ENCODE measurements at regions not wholly inside any gene's neighbourhood (a gene's known extent, or its start where the extent isn't known, plus 50 kb on each side); places are given as distances from the start of the nearest gene placed in this dataset.

DNA sequence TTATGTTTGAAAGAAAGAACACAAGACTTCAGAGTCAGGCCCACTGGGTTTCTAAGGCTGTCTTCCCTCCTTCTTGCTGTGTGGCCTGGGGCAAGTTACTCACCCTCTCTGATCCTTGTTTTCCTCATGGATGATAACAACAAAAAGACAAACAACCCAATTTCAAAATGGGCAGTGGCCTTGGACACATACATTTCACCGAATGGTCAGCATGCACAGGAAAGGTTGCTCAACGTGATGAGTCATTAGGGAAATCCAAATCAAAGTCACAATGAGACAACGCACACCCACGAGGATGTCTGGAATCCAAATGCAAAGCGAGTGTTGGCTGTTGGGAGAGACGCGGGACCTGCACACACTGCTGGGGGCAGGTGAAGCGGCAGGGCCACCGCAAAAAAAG lies 50.8 kb upstream of the PPP2R2C start:
- Histone ChIP-seq H3K4me1 (replicated peaks in 1 of 4; ENCODE audit: control insufficient read depth in 3 of 4, insufficient read depth in 4 of 4, low read length in 3 of 4) (peaks cover 0 to 11% (median 4%) of the 10 kb centered on the region in 4 experiments; a peak in 3 of 7 replicates), H2BK20ac (ENCODE audit: low read length) (0 out of 2 replicates have a peak overlapping the region, but pooled peaks have one; percentile 21), H3K9ac (replicated peaks in 1 of 4; ENCODE audit: extremely low read depth in 1 of 4, low read depth in 3 of 4, low read length in 3 of 4) (no peak overlapping the region), H3K4me2 (ENCODE audit: insufficient read depth in 1 of 2, low read depth in 2 of 2, low read length in 2 of 2) (no peak overlapping the region), H4K8ac (ENCODE audit: extremely low read depth, insufficient read depth, low read length) (no peak overlapping the region), H3K18ac (ENCODE audit: extremely low read depth, low read length) (no peak overlapping the region), H3K14ac (ENCODE audit: insufficient read length) (no peak overlapping the region), H3K79me2 (ENCODE audit: control insufficient read depth in 1 of 2, insufficient read depth in 2 of 2, low read length in 2 of 2) (no peaks in the 10 kb centered on the region), H3K23me2 (ENCODE audit: low read depth, low read length) (no peaks in the 10 kb centered on the region), H2AFZ (ENCODE audit: low read length) (no peak overlapping the region), H4K91ac (replicated peaks; ENCODE audit: insufficient read length, low read length) (no peak overlapping the region), H3K4me3 (ENCODE audit: extremely low read depth in 1 of 4, insufficient read depth in 2 of 4, low read depth in 3 of 4, low read length in 4 of 4) (no peak overlapping the region), H2AK5ac (ENCODE audit: low read depth, low read length) (no peak overlapping the region), H3K27me3 (replicated peaks in 1 of 4; ENCODE audit: control insufficient read depth in 3 of 4, extremely low read depth in 1 of 4, insufficient read depth in 3 of 4, low read length in 3 of 4) (no peaks in the 10 kb centered on the region), H3K27ac (ENCODE audit: low read depth, low read length) (no peak overlapping the region), H2BK5ac (ENCODE audit: low read depth, low read length) (no peak overlapping the region), H2BK120ac (replicated peaks; ENCODE audit: low read depth, low read length) (no peak overlapping the region), H3K23ac (ENCODE audit: insufficient read length) (no peak overlapping the region), H3K56ac (replicated peaks; ENCODE audit: insufficient read length, low read depth, low read length) (no peak overlapping the region), H3K36me3 (ENCODE audit: control insufficient read depth in 2 of 4, insufficient read depth in 4 of 4, low read length in 3 of 4) (no peaks in the 10 kb centered on the region), H2BK12ac (ENCODE audit: low read depth, low read length) (peak overlapping the region; percentile 33; the same call in 1 of the 2 replicates), H3K9me3 (ENCODE audit: insufficient read depth in 2 of 2, low read depth in 1 of 2, low read length in 1 of 2) (no peaks in the 10 kb centered on the region), H4K20me1 (replicated peaks in 1 of 2; ENCODE audit: control insufficient read depth in 1 of 2, insufficient read depth in 2 of 2, low read length in 2 of 2) (no peaks in the 10 kb centered on the region), H3K79me1 (ENCODE audit: low read depth, low read length) (no peaks in the 10 kb centered on the region), H4K5ac (ENCODE audit: insufficient read length, low read depth, low read length) (no peak overlapping the region), H3K4ac (replicated peaks; ENCODE audit: insufficient read length, low read depth, low read length) (no peak overlapping the region), H2BK15ac (ENCODE audit: low read length) (no peak overlapping the region)
- CTCF ChIA-PET (ENCODE audit: partially characterized antibody): interaction anchor here (0.6 to 0.8 kb wide), 2 partner anchors 23 to 52 kb away, joined by 3 to 4 read pairs; no protein-coding TSS in a partner anchor
- 91% methylated on average over 9 of the region's 9 CpGs; no CpG with 5 or more reads in 1 of the 2 experiments for WGBS, 2 experiments (ENCODE audit: extremely low coverage in 1 of 2, insufficient coverage in 1 of 2, insufficient read length in 1 of 2, insufficient replicate concordance in 2 of 2, low coverage in 1 of 2, low lambda C conversion rate in 2 of 2, missing lambda C conversion rate in 1 of 2)
- DNase-seq (ENCODE audit: low read depth in 1 of 2, low spot score in 2 of 2) (no peak), FAIRE-seq (no peak)
- POLR2A ChIA-PET (ENCODE audit: partially characterized antibody): interaction anchor here (0.6 to 1.3 kb wide), 2 partner anchors 42 to 51 kb away, joined by 3 read pairs; no protein-coding TSS in a partner anchor
- TF ChIP-seq NRF1 (IDR thresholded peaks at IDR 0.05; ENCODE audit: low read depth, low read length) (no peak), E2F6 (IDR thresholded peaks at IDR 0.05) (no peak), SUZ12 (IDR thresholded peaks at IDR 0.05; ENCODE audit: low read length) (no peak), TEAD4 (IDR thresholded peaks at IDR 0.05; ENCODE audit: low read depth, low read length) (no peak), EP300 (IDR thresholded peaks at IDR 0.05; ENCODE audit: borderline replicate concordance in 1 of 2, low read depth in 2 of 2, low read length in 2 of 2) (no peak), YY1 (IDR thresholded peaks at IDR 0.05; ENCODE audit: low read depth, low read length) (no peak), ASH2L (IDR thresholded peaks at IDR 0.05; ENCODE audit: low read length) (no peak), RNF2 (IDR thresholded peaks at IDR 0.05; ENCODE audit: borderline replicate concordance, low read depth, low read length, missing control alignments, poor library complexity, severe bottlenecking) (no peak), BACH1 (IDR thresholded peaks at IDR 0.05; ENCODE audit: low read length) (no peak), PHF8 (conservative IDR thresholded peaks at IDR 0.05; ENCODE audit: low read depth, low read length) (no peak)
- TF ChIP-seq, protein P1, sequence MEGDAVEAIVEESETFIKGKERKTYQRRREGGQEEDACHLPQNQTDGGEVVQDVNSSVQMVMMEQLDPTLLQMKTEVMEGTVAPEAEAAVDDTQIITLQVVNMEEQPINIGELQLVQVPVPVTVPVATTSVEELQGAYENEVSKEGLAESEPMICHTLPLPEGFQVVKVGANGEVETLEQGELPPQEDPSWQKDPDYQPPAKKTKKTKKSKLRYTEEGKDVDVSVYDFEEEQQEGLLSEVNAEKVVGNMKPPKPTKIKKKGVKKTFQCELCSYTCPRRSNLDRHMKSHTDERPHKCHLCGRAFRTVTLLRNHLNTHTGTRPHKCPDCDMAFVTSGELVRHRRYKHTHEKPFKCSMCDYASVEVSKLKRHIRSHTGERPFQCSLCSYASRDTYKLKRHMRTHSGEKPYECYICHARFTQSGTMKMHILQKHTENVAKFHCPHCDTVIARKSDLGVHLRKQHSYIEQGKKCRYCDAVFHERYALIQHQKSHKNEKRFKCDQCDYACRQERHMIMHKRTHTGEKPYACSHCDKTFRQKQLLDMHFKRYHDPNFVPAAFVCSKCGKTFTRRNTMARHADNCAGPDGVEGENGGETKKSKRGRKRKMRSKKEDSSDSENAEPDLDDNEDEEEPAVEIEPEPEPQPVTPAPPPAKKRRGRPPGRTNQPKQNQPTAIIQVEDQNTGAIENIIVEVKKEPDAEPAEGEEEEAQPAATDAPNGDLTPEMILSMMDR (IDR thresholded peaks at IDR 0.05; ENCODE audit: control extremely low read depth in 1 of 3, insufficient read depth in 1 of 3, low read depth in 1 of 3, low read length in 3 of 3): no peak

All from H1 (cell line).